ENCODE measurements at regions not wholly inside any gene's neighbourhood (a gene's known extent, or its start where the extent isn't known, plus 50 kb on each side); places are given as distances from the start of the nearest gene placed in this dataset.

- no peak overlapping the region for H3K27ac ChIP-seq (ENCODE audit: low read depth, low read length)
- H3K36me3 ChIP-seq (ENCODE audit: control insufficient read depth, insufficient read depth, low read length) = no peaks in the 10 kb centered on the region
- no peaks in the 10 kb centered on the region for H3K79me1 ChIP-seq (ENCODE audit: low read length)
- no peak for DNase-seq
- H3K4me3 ChIP-seq (ENCODE audit: low read length) = no peak overlapping the region
- no CpG with 5 or more reads among the region's 2 CpGs for WGBS (ENCODE audit: extremely low coverage, insufficient coverage, low lambda C conversion rate)
- no peak overlapping the region for H2BK5ac ChIP-seq (ENCODE audit: low read length)
- H3K27me3 ChIP-seq (ENCODE audit: insufficient read depth, low read length, poor library complexity) = no peaks in the 10 kb centered on the region
- no peak overlapping the region for H3K9ac ChIP-seq (ENCODE audit: low read length)
- no peak overlapping the region for H3K23ac ChIP-seq (ENCODE audit: low read length)
- H3K79me2 ChIP-seq (ENCODE audit: control insufficient read depth, insufficient read depth, low read length) = no peaks in the 10 kb centered on the region
- no peak overlapping the region for H3K56ac ChIP-seq (ENCODE audit: low read length)
- no peak overlapping the region for H3K4me2 ChIP-seq (ENCODE audit: low read length)
- H4K8ac ChIP-seq (ENCODE audit: low read depth, low read length) = no peak overlapping the region
- no peak overlapping the region for H4K5ac ChIP-seq (ENCODE audit: low read length)
- no peak overlapping the region for H3K4ac ChIP-seq (ENCODE audit: low read depth, low read length)
- no peak overlapping the region for H2BK120ac ChIP-seq (ENCODE audit: low read depth, low read length)
- no peak overlapping the region for H2BK15ac ChIP-seq (replicated peaks; ENCODE audit: low read depth)
- no peaks in the 10 kb centered on the region for H3K4me1 ChIP-seq (ENCODE audit: control insufficient read depth, low read depth, low read length)
- no peak overlapping the region for H3K18ac ChIP-seq (ENCODE audit: low read length)
- H2AK5ac ChIP-seq (ENCODE audit: low read length) = no peak overlapping the region
Measured at GRCh38 chr13:57346786-57347185, 179.8 kb downstream of the PRR20E start.

DNA sequence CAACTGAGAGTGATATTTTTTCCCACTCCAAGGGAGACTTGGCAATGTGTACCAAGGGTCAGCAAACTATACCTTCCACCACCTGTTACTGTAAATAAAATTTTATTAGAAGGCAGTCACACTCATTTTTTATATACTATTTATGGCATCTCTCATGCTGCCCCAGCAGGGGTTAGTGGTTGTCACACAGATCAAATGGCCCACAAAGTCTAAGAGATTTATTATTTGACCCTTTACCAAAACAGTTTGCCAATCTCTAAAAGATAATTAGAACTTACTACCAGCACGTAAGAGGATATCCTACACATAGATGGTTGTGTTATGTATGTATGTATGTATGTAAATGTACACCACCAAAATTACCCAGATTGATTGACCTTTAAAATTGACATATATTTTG is 185.1 kb downstream of the PRR20E start:
- no peaks in the 10 kb centered on the region for H3K79me2 ChIP-seq (ENCODE audit: control insufficient read depth, insufficient read depth, low read length)
- no peaks in the 10 kb centered on the region for H3K36me3 ChIP-seq (ENCODE audit: control insufficient read depth, insufficient read depth, low read length)
- no peaks in the 10 kb centered on the region for H3K79me1 ChIP-seq (ENCODE audit: low read length)
- no peak overlapping the region for H2BK120ac ChIP-seq (ENCODE audit: low read depth, low read length)
- no peaks in the 10 kb centered on the region for H3K4me1 ChIP-seq (ENCODE audit: control insufficient read depth, low read depth, low read length)
- H2BK15ac ChIP-seq (replicated peaks; ENCODE audit: low read depth) = no peak overlapping the region
- no peak for DNase-seq
- H3K27me3 ChIP-seq (ENCODE audit: insufficient read depth, low read length, poor library complexity) = no peaks in the 10 kb centered on the region
- no peak overlapping the region for H3K9ac ChIP-seq (ENCODE audit: low read length)
- no peak overlapping the region for H2AK5ac ChIP-seq (ENCODE audit: low read length)
- no peak overlapping the region for H3K18ac ChIP-seq (ENCODE audit: low read length)
- no peak overlapping the region for H3K4me2 ChIP-seq (ENCODE audit: low read length)
- no CpG with 5 or more reads among the region's 1 CpG for WGBS (ENCODE audit: extremely low coverage, insufficient coverage, low lambda C conversion rate)
- H4K5ac ChIP-seq (ENCODE audit: low read length) = no peak overlapping the region
- no peak overlapping the region for H3K4me3 ChIP-seq (ENCODE audit: low read length)
- H3K23ac ChIP-seq (ENCODE audit: low read length) = no peak overlapping the region
- no peak overlapping the region for H3K27ac ChIP-seq (ENCODE audit: low read depth, low read length)
- H2BK5ac ChIP-seq (ENCODE audit: low read length) = no peak overlapping the region
- H3K56ac ChIP-seq (ENCODE audit: low read length) = no peak overlapping the region
- H4K8ac ChIP-seq (ENCODE audit: low read depth, low read length) = no peak overlapping the region
- no peak overlapping the region for H3K4ac ChIP-seq (ENCODE audit: low read depth, low read length)

- no peak overlapping the region for H2AK5ac ChIP-seq (ENCODE audit: low read length)
- no peak for DNase-seq
- H4K8ac ChIP-seq (ENCODE audit: low read depth, low read length) = no peak overlapping the region
- no peak overlapping the region for H4K5ac ChIP-seq (ENCODE audit: low read length)
- H3K9ac ChIP-seq (ENCODE audit: low read length) = no peak overlapping the region
- no peak overlapping the region for H3K18ac ChIP-seq (ENCODE audit: low read length)
- H3K56ac ChIP-seq (ENCODE audit: low read length) = no peak overlapping the region
- WGBS (ENCODE audit: extremely low coverage, insufficient coverage, low lambda C conversion rate) = no CpG with 5 or more reads among the region's 3 CpGs
- no peak overlapping the region for H3K4me3 ChIP-seq (ENCODE audit: low read length)
- H3K27me3 ChIP-seq (ENCODE audit: insufficient read depth, low read length, poor library complexity) = no peaks in the 10 kb centered on the region
- no peaks in the 10 kb centered on the region for H3K79me1 ChIP-seq (ENCODE audit: low read length)
- H2BK5ac ChIP-seq (ENCODE audit: low read length) = no peak overlapping the region
- H3K27ac ChIP-seq (ENCODE audit: low read depth, low read length) = no peak overlapping the region
- H3K79me2 ChIP-seq (ENCODE audit: control insufficient read depth, insufficient read depth, low read length) = no peaks in the 10 kb centered on the region
- H2BK120ac ChIP-seq (ENCODE audit: low read depth, low read length) = no peak overlapping the region
- H2BK15ac ChIP-seq (replicated peaks; ENCODE audit: low read depth) = no peak overlapping the region
- no peaks in the 10 kb centered on the region for H3K4me1 ChIP-seq (ENCODE audit: control insufficient read depth, low read depth, low read length)
- H3K23ac ChIP-seq (ENCODE audit: low read length) = no peak overlapping the region
- no peaks in the 10 kb centered on the region for H3K36me3 ChIP-seq (ENCODE audit: control insufficient read depth, insufficient read depth, low read length)
- H3K4ac ChIP-seq (ENCODE audit: low read depth, low read length) = no peak overlapping the region
- no peak overlapping the region for H3K4me2 ChIP-seq (ENCODE audit: low read length)
Measured at GRCh38 chr13:57353831-57354230, 186.8 kb downstream of the PRR20E start.

- Histone ChIP-seq H3K4me3 (ENCODE audit: low read length) (no peak overlapping the region), H2BK15ac (replicated peaks; ENCODE audit: low read depth) (no peak overlapping the region), H3K27ac (ENCODE audit: low read depth, low read length) (no peak overlapping the region), H3K79me2 (ENCODE audit: control insufficient read depth, insufficient read depth, low read length) (no peaks in the 10 kb centered on the region), H3K18ac (ENCODE audit: low read length) (no peak overlapping the region), H2AK5ac (ENCODE audit: low read length) (no peak overlapping the region), H3K4ac (ENCODE audit: low read depth, low read length) (no peak overlapping the region), H3K4me2 (ENCODE audit: low read length) (no peak overlapping the region), H2BK120ac (ENCODE audit: low read depth, low read length) (no peak overlapping the region), H4K8ac (ENCODE audit: low read depth, low read length) (no peak overlapping the region), H3K23ac (ENCODE audit: low read length) (no peak overlapping the region), H3K79me1 (ENCODE audit: low read length) (no peaks in the 10 kb centered on the region), H3K36me3 (ENCODE audit: control insufficient read depth, insufficient read depth, low read length) (no peaks in the 10 kb centered on the region), H3K9ac (ENCODE audit: low read length) (no peak overlapping the region), H4K5ac (ENCODE audit: low read length) (no peak overlapping the region), H3K27me3 (ENCODE audit: insufficient read depth, low read length, poor library complexity) (no peaks in the 10 kb centered on the region), H2BK5ac (ENCODE audit: low read length) (no peak overlapping the region), H3K56ac (ENCODE audit: low read length) (no peak overlapping the region), H3K4me1 (ENCODE audit: control insufficient read depth, low read depth, low read length) (no peaks in the 10 kb centered on the region)
- no peak for DNase-seq
- no CpG with 5 or more reads among the region's 2 CpGs for WGBS (ENCODE audit: extremely low coverage, insufficient coverage, low lambda C conversion rate)
Measured at GRCh38 chr13:57375876-57376275, 208.9 kb downstream of the PRR20E start.

DNA sequence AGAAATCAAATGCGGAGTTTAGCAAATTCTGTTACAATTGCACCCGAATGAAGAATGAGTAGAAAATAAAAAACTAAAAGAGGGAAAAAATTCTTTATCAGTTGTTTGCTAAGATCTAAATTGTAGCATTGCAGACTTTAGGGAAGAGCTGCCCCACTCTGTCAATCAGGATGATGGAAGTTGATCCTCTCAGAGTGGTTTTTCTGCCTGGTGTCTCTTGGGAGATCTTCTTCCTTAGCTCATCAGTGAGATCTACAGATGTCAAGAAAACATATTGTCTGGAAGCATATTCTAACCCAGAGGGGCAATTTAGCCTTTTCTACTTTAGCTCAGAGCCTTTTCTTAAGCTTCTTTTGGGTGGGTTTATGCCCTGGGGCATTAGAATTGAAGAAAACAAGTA is 223.2 kb upstream of the PCDH17 start:
- Histone ChIP-seq H3K27ac (ENCODE audit: low read depth, low read length) (no peak overlapping the region), H4K5ac (ENCODE audit: low read length) (no peak overlapping the region), H3K36me3 (ENCODE audit: control insufficient read depth, insufficient read depth, low read length) (no peaks in the 10 kb centered on the region), H2AK5ac (ENCODE audit: low read length) (no peak overlapping the region), H3K4me1 (ENCODE audit: control insufficient read depth, low read depth, low read length) (no peaks in the 10 kb centered on the region), H2BK5ac (ENCODE audit: low read length) (no peak overlapping the region), H3K79me2 (ENCODE audit: control insufficient read depth, insufficient read depth, low read length) (no peaks in the 10 kb centered on the region), H3K23ac (ENCODE audit: low read length) (no peak overlapping the region), H3K9ac (ENCODE audit: low read length) (no peak overlapping the region), H3K4me2 (ENCODE audit: low read length) (no peak overlapping the region), H3K4me3 (ENCODE audit: low read length) (no peak overlapping the region), H3K27me3 (ENCODE audit: insufficient read depth, low read length, poor library complexity) (no peaks in the 10 kb centered on the region), H3K56ac (ENCODE audit: low read length) (no peak overlapping the region), H2BK15ac (replicated peaks; ENCODE audit: low read depth) (no peak overlapping the region), H3K79me1 (ENCODE audit: low read length) (no peaks in the 10 kb centered on the region), H3K4ac (ENCODE audit: low read depth, low read length) (no peak overlapping the region), H2BK120ac (ENCODE audit: low read depth, low read length) (no peak overlapping the region), H4K8ac (ENCODE audit: low read depth, low read length) (no peak overlapping the region), H3K18ac (ENCODE audit: low read length) (no peak overlapping the region)
- no peak for DNase-seq
- no CpG with 5 or more reads among the region's 2 CpGs for WGBS (ENCODE audit: extremely low coverage, insufficient coverage, low lambda C conversion rate)

GRCh38 chr13:57409121-57409520 is 222.4 kb upstream of the PCDH17 start:
- no peak overlapping the region for H3K9ac ChIP-seq (ENCODE audit: low read length)
- H3K56ac ChIP-seq (ENCODE audit: low read length) = no peak overlapping the region
- H4K5ac ChIP-seq (ENCODE audit: low read length) = no peak overlapping the region
- H3K27me3 ChIP-seq (ENCODE audit: insufficient read depth, low read length, poor library complexity) = no peaks in the 10 kb centered on the region
- H2BK5ac ChIP-seq (ENCODE audit: low read length) = no peak overlapping the region
- H3K4me2 ChIP-seq (ENCODE audit: low read length) = no peak overlapping the region
- H3K4me1 ChIP-seq (ENCODE audit: control insufficient read depth, low read depth, low read length) = no peaks in the 10 kb centered on the region
- no peak overlapping the region for H3K27ac ChIP-seq (ENCODE audit: low read depth, low read length)
- H3K79me1 ChIP-seq (ENCODE audit: low read length) = no peaks in the 10 kb centered on the region
- no peak overlapping the region for H3K4ac ChIP-seq (ENCODE audit: low read depth, low read length)
- H2BK120ac ChIP-seq (ENCODE audit: low read depth, low read length) = no peak overlapping the region
- no peak overlapping the region for H3K23ac ChIP-seq (ENCODE audit: low read length)
- H3K4me3 ChIP-seq (ENCODE audit: low read length) = no peak overlapping the region
- DNase-seq = peak; percentile 68
- H3K36me3 ChIP-seq (ENCODE audit: control insufficient read depth, insufficient read depth, low read length) = no peaks in the 10 kb centered on the region
- no peak overlapping the region for H3K18ac ChIP-seq (ENCODE audit: low read length)
- no peak overlapping the region for H2AK5ac ChIP-seq (ENCODE audit: low read length)
- no peak overlapping the region for H4K8ac ChIP-seq (ENCODE audit: low read depth, low read length)
- H3K79me2 ChIP-seq (ENCODE audit: control insufficient read depth, insufficient read depth, low read length) = no peaks in the 10 kb centered on the region
- no peak overlapping the region for H2BK15ac ChIP-seq (replicated peaks; ENCODE audit: low read depth)
